ENCODE measurements at regions not wholly inside any gene's neighbourhood (a gene's known extent, or its start where the extent isn't known, plus 50 kb on each side); places are given as distances from the start of the nearest gene placed in this dataset.

DNA sequence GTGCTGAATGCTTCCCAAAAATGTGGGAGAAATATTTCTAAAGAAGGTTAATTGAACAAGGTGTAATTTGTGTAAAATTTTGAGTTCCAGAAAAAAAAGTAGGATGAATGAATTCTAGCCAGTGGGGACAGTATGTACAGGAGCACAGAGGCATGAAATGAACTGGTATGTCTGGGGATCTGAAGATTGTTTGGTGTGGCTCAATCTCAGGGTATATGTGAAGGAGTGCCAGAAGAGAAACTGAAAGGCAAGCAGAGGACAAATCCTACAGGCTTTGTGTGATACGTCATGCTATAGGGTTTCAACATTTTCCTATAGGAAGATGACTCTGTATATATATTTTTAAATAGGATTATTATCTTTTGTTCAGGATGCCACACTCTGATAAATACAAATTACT is 126.9 kb downstream of the FAM181B start:
- Histone ChIP-seq H3K4me1 (ENCODE audit: control insufficient read depth, insufficient read depth, low read length, poor library complexity, severe bottlenecking) (no peaks in the 10 kb centered on the region), H3K4me3 (ENCODE audit: extremely low read depth, insufficient read depth, low read length, poor library complexity, severe bottlenecking) (no peak overlapping the region), H3K9me3 (ENCODE audit: control insufficient read depth, low read length) (no peaks in the 10 kb centered on the region), H3K27ac (ENCODE audit: low read depth, low read length, severe bottlenecking) (no peak overlapping the region), H3K36me3 (ENCODE audit: control insufficient read depth, insufficient read depth, low read length) (no peaks in the 10 kb centered on the region)
- WGBS, 2 experiments (ENCODE audit: insufficient coverage in 2 of 2): no CpG with 5 or more reads among the region's 1 CpG

DNA sequence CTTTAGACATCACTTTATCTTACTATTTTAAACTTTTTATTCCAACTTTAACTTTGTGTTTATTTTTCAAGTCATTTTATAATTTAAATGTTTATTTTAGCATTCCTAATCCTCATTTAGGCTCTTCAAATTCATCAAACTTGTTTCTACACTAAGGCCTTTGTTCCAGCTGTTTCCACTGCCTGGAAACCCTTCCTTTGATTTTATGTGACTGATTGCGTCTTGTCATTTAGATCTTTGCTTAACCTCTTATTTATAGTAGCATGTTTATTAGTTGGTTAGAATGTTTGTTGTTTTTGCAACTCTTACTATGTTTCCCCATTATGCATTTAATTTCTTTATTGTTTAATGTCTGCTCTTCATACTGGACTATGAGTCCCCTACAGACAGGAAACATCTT is 132.0 kb downstream of the FAM181B start:
- Histone ChIP-seq H3K4me1 (ENCODE audit: control insufficient read depth, insufficient read depth, low read length, poor library complexity, severe bottlenecking) (no peaks in the 10 kb centered on the region), H3K9me3 (ENCODE audit: control insufficient read depth, low read length) (no peaks in the 10 kb centered on the region), H3K27ac (ENCODE audit: low read depth, low read length, severe bottlenecking) (no peak overlapping the region), H3K4me3 (ENCODE audit: extremely low read depth, insufficient read depth, low read length, poor library complexity, severe bottlenecking) (no peak overlapping the region), H3K36me3 (ENCODE audit: control insufficient read depth, insufficient read depth, low read length) (no peaks in the 10 kb centered on the region)
- no CpG with 5 or more reads among the region's 1 CpG for WGBS, 2 experiments (ENCODE audit: insufficient coverage in 2 of 2)

DNA sequence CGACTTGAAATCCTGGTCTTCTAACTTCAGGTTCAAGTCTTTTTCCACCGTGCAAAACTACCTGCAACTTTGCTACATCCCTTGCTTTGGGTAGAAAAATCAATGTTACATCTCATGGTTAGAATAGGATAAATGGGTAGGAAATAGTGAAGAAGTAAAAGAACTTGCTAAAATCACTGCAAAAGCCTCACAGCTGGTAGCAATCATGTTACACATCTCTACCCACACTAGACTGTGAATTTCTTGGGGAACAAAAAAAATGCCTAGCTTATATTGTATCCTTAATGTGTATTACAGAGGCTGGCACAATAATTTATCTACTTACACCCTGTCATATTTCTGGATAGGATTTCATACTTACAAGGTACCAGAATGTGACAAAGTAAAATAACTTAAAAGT is 133.8 kb downstream of the FAM181B start:
- Histone ChIP-seq H3K4me3 (ENCODE audit: extremely low read depth, insufficient read depth, low read length, poor library complexity, severe bottlenecking) (no peak overlapping the region), H3K36me3 (ENCODE audit: control insufficient read depth, insufficient read depth, low read length) (no peaks in the 10 kb centered on the region), H3K4me1 (ENCODE audit: control insufficient read depth, insufficient read depth, low read length, poor library complexity, severe bottlenecking) (no peaks in the 10 kb centered on the region), H3K27ac (ENCODE audit: low read depth, low read length, severe bottlenecking) (no peak overlapping the region), H3K9me3 (ENCODE audit: control insufficient read depth, low read length) (no peaks in the 10 kb centered on the region)
- no CpG with 5 or more reads among the region's 2 CpGs for WGBS, 2 experiments (ENCODE audit: insufficient coverage in 2 of 2)

DNA sequence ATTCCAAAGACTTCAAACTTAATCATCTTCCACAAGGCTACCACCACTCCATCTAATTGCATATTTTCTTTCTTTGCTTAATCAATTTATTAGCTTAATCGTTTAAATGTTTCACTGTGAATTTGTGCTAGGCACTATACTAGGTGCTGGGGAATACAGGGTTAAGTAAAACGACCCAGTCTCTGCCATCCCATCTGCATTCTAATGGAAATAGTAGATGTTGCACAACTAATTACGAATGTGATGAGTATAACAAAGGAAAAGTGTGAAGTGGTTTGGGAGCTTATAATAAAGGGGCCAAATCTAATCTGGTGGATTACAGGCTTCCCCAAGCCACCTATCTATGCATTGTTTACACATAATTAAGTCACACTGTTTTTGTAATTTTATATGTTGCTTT is 147.1 kb downstream of the FAM181B start:
- Histone ChIP-seq H3K27ac (ENCODE audit: low read depth, low read length, severe bottlenecking) (no peak overlapping the region), H3K36me3 (ENCODE audit: control insufficient read depth, insufficient read depth, low read length) (no peaks in the 10 kb centered on the region), H3K4me1 (ENCODE audit: control insufficient read depth, insufficient read depth, low read length, poor library complexity, severe bottlenecking) (no peaks in the 10 kb centered on the region), H3K4me3 (ENCODE audit: extremely low read depth, insufficient read depth, low read length, poor library complexity, severe bottlenecking) (no peak overlapping the region), H3K9me3 (ENCODE audit: control insufficient read depth, low read length) (no peaks in the 10 kb centered on the region)
- WGBS, 2 experiments (ENCODE audit: insufficient coverage in 2 of 2): no CpG with 5 or more reads among the region's 3 CpGs

DNA sequence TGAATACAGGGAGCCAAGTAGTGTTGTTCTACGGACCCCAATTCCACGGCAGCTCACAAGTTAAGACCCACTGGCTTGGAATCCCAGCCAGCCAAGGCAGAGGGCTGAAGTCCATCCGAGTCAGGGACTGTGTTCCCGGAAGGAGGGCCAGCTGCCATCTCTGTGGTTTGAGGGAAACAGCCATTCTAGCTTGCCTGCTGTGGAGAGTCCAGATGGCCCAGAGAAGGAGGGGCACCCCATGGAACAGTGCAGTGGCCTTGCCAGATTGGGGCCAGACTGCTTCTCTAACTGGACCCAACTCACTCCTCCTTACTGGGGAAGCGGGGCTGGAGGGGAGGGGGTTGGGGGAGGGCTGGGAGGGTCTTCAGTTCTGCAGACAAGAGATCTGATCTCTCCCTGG is 156.4 kb downstream of the FAM181B start:
- H3K9me3 ChIP-seq (ENCODE audit: control insufficient read depth, low read length): no peaks in the 10 kb centered on the region
- no peaks in the 10 kb centered on the region for H3K4me1 ChIP-seq (ENCODE audit: control insufficient read depth, insufficient read depth, low read length, poor library complexity, severe bottlenecking)
- WGBS, 2 experiments (ENCODE audit: insufficient coverage in 2 of 2): 80% methylated on average over 4 of the region's 5 CpGs

DNA sequence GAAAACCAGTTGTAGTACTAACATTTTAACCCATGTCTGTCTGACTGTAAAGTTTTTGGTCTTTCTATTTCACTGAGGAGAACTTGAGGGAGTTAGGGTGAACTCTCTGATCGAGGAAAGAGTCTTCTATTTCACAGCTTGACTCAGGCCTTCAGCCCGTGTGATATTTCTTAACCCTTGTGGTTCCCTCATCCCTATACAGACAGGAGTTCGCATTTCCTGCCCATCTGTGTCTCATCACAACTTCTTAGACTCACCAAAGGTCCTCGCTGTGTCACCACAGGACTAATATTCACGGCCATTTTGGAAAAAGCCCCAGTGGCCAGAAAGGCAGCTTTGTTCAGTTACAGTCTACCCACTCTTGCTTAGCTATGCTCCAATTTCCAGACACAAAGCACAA is 172.8 kb downstream of the FAM181B start:
- H3K4me3 ChIP-seq (ENCODE audit: extremely low read depth, insufficient read depth, low read length, poor library complexity, severe bottlenecking): no peak overlapping the region
- no peak overlapping the region for H3K27ac ChIP-seq (ENCODE audit: low read depth, low read length, severe bottlenecking)
- WGBS, 2 experiments (ENCODE audit: insufficient coverage in 2 of 2): 59 to 94% methylated on average over 4 to 5 of the region's 5 CpGs
- H3K9me3 ChIP-seq (ENCODE audit: control insufficient read depth, low read length): no peaks in the 10 kb centered on the region
- no peaks in the 10 kb centered on the region for H3K4me1 ChIP-seq (ENCODE audit: control insufficient read depth, insufficient read depth, low read length, poor library complexity, severe bottlenecking)
- no peaks in the 10 kb centered on the region for H3K36me3 ChIP-seq (ENCODE audit: control insufficient read depth, insufficient read depth, low read length)

More for the DNA sequence above, 156.4 kb downstream of the FAM181B start:
- Histone ChIP-seq H3K36me3 (ENCODE audit: control insufficient read depth, insufficient read depth, low read length) (no peaks in the 10 kb centered on the region), H3K4me3 (ENCODE audit: extremely low read depth, insufficient read depth, low read length, poor library complexity, severe bottlenecking) (no peak overlapping the region), H3K27ac (ENCODE audit: low read depth, low read length, severe bottlenecking) (no peak overlapping the region)

DNA sequence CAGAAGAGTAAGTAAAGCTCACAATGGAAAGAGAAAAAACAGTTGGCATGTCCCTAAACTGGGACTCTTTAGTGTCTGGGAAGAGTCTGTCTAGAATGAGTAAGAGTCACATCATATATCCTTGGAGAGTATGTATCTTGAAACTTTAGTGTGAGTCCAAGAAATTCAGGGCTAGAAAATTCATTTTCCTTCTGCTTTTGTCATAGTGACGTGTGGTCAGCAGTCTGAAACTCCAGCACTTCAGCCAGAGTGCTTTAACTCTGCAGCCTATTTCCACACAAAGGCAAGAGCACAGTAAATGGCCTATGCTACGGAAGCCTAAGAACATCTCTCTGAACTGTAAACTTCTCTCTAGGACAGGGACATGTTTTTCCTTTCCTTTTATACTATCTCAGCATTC is 174.1 kb downstream of the FAM181B start:
- H3K9me3 ChIP-seq (ENCODE audit: control insufficient read depth, low read length): no peaks in the 10 kb centered on the region
- no peak overlapping the region for H3K27ac ChIP-seq (ENCODE audit: low read depth, low read length, severe bottlenecking)
- no peak overlapping the region for H3K4me3 ChIP-seq (ENCODE audit: extremely low read depth, insufficient read depth, low read length, poor library complexity, severe bottlenecking)
- no peaks in the 10 kb centered on the region for H3K36me3 ChIP-seq (ENCODE audit: control insufficient read depth, insufficient read depth, low read length)
- H3K4me1 ChIP-seq (ENCODE audit: control insufficient read depth, insufficient read depth, low read length, poor library complexity, severe bottlenecking): no peaks in the 10 kb centered on the region
- WGBS, 2 experiments (ENCODE audit: insufficient coverage in 2 of 2): 77 to 79% methylated on average over 2 of the region's 2 CpGs

DNA sequence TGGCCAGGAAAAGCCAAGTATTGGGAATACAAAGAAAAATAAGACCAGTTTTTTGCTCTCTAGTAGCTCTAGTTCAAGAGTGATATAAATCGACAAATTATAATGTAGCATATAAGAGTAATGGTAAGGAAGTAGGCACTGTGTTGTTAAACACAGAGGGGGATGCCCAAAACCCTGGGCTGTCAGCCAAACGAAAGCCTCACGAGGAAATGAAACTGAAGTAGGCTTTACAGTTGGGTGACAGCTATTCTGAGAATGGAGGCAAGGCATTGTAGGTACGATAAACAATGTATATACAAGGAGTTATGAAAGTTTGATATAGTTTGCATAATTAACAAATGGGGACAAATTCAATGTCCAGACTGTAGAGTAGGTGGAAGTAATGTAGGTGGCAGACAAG is 176.4 kb downstream of the FAM181B start:
- Histone ChIP-seq H3K27ac (ENCODE audit: low read depth, low read length, severe bottlenecking) (no peak overlapping the region), H3K4me1 (ENCODE audit: control insufficient read depth, insufficient read depth, low read length, poor library complexity, severe bottlenecking) (no peaks in the 10 kb centered on the region), H3K4me3 (ENCODE audit: extremely low read depth, insufficient read depth, low read length, poor library complexity, severe bottlenecking) (no peak overlapping the region), H3K9me3 (ENCODE audit: control insufficient read depth, low read length) (no peaks in the 10 kb centered on the region), H3K36me3 (ENCODE audit: control insufficient read depth, insufficient read depth, low read length) (no peaks in the 10 kb centered on the region)
- WGBS, 2 experiments (ENCODE audit: insufficient coverage in 2 of 2): 88 to 96% methylated on average over 3 to 4 of the region's 4 CpGs

DNA sequence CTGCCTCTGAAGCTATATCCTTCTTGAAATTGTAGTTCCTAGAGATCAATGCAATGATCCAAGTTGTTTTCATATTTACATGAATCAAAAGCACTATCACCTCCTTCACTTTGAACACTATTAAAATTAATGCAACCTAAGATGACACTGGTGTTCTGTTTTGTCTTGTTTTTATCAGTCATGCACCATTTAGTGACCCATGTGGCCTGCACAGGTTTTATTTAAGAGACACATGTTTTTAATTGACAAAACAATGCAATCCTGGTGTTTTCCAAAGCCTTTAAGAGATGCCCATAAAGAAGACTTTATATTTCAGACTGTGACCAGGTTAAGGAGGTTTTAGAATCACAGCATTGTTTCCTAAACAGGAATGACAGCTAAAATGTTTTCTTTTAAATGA is 177.5 kb downstream of the FAM181B start:
- Histone ChIP-seq H3K4me3 (ENCODE audit: extremely low read depth, insufficient read depth, low read length, poor library complexity, severe bottlenecking) (no peak overlapping the region), H3K9me3 (ENCODE audit: control insufficient read depth, low read length) (no peaks in the 10 kb centered on the region), H3K27ac (ENCODE audit: low read depth, low read length, severe bottlenecking) (no peak overlapping the region), H3K36me3 (ENCODE audit: control insufficient read depth, insufficient read depth, low read length) (no peaks in the 10 kb centered on the region), H3K4me1 (ENCODE audit: control insufficient read depth, insufficient read depth, low read length, poor library complexity, severe bottlenecking) (no peaks in the 10 kb centered on the region)

DNA sequence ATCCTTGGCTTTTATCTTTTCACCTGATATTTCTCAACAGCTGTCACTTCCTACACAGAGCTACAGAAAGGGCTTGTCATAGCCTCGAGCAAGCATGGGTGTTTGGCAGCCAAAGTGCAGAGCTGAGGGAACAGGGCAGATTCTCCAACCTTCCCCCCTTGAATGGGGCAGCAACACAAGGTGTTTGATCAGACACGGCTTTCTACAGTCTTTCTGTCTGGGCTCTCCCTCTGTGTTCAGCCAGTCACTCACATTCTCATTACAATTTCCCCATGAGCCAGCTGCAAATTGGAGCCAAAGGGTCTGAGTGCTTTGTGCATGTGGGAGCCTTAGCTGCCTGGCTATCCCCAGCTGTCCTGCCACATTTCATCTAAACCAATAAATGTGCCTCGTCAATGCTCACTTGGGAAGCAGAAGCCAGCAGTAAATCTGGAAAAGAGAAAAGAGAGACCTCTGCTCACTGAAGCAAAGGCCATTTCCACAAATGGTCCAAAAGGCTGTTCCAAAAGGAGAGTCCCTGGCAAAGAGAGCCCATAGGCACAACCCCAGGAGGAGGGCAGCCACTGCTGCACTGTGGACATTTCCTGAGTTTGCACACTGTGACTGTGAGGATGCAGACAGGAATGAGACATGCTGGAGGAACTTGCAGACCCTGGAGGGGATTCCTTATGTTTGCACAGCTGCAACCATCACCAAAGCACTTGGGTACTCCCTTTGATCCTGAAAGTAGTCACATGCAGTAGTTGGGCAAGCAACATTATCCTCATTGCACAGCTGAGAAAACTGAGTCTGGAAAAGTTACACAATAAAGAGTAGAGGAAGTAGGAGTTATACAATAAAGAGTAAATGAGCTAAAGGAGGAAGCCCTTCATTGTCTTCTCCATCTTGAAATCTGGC is 186.8 kb downstream of the FAM181B start:
- Histone ChIP-seq H3K4me3 (ENCODE audit: extremely low read depth, insufficient read depth, low read length, poor library complexity, severe bottlenecking) (no peak overlapping the region), H3K36me3 (ENCODE audit: control insufficient read depth, insufficient read depth, low read length) (no peaks in the 10 kb centered on the region), H3K9me3 (ENCODE audit: control insufficient read depth, low read length) (no peaks in the 10 kb centered on the region), H3K27ac (ENCODE audit: low read depth, low read length, severe bottlenecking) (peak overlapping the region; percentile 62), H3K4me1 (ENCODE audit: control insufficient read depth, insufficient read depth, low read length, poor library complexity, severe bottlenecking) (no peaks in the 10 kb centered on the region)
- WGBS, 2 experiments (ENCODE audit: insufficient coverage in 2 of 2): 0 to 71% methylated on average over 1 to 2 of the region's 3 CpGs

DNA sequence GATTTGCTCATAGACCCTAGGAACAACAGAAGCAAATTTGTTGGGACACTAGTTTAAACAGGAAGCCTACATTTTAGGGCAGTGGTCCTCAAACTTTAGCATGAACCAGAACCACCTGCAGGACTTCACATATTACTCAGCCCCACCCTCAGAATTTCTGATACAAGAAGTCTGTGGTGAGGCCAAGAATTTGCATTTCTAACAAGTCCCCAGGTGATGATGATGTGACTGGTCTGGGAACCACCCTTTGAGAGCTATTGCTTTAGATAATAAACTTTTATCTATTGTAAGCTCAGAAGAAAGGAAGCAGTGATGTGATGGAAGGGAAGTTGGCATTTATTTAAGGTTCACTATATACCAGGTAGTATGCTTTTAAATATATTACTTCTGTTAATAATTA is 194.0 kb downstream of the FAM181B start:
- no peaks in the 10 kb centered on the region for H3K36me3 ChIP-seq (ENCODE audit: control insufficient read depth, insufficient read depth, low read length)
- H3K9me3 ChIP-seq (ENCODE audit: control insufficient read depth, low read length): no peaks in the 10 kb centered on the region
- H3K4me1 ChIP-seq (ENCODE audit: control insufficient read depth, insufficient read depth, low read length, poor library complexity, severe bottlenecking): no peaks in the 10 kb centered on the region
- no peak overlapping the region for H3K4me3 ChIP-seq (ENCODE audit: extremely low read depth, insufficient read depth, low read length, poor library complexity, severe bottlenecking)
- no peak overlapping the region for H3K27ac ChIP-seq (ENCODE audit: low read depth, low read length, severe bottlenecking)

Measured in mesodermal cell (in vitro differentiated cells).